GM19463 (cell line): ENCODE measurements at regions not wholly inside any gene's neighbourhood (a gene's known extent, or its start where the extent isn't known, plus 50 kb on each side); places are given as distances from the start of the nearest gene placed in this dataset.
"Not testable (repeated sequence)": the region's sequence is repeated elsewhere in the genome, so short reads cannot be mapped to it uniquely, and the experiment has no call there.

ENCODE experiments used
- ATAC-seq: cut with Tn5 transposase; IDR thresholded peaks from one replicate; pipeline ENCODE4 v1.9.1; 2021; ENCODE audit warnings: mild to moderate bottlenecking, moderate library complexity; ENCODE audit not compliant: unreplicated experiment

DNA sequence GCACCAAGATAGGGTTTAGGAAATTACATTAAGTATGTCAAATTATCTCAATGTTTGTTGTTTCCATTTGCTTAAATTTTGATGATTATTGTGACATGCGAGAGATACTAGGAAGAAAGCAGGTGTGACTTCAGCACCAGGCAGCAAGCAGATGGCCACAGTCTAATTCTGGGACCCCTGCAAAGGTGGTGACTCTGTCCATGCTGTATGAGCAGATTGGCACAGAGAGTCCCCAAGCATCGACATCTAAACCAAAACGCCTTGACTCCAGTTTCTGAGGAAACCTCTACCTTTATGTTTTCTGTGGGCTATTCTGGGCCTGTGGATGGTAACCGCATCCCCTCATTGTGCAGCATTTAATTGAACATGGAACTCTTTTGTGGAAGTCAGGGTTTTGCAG, 670.1 kb upstream of the TMEM132C start:
- no peak for ATAC-seq

DNA sequence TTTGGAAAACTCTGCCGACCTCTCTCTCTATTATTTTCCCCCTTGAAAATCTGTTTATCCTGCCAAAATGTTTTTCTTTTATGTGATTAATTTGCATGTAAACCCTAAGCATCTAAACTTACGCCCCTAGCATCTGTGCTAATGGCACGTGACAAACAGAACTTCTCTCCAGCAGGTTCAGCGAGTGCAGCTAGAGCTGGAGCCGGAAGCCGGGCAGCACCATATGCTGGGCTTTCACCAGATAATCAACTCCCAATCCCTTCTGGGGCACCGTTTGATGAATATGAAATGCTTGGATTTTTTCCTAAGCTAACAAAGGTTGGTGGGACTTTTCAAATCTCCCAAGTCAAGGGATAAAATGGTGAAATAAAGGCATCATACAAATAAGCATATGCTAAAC, 667.5 kb upstream of the TMEM132C start:
- ATAC-seq, result no peak

DNA sequence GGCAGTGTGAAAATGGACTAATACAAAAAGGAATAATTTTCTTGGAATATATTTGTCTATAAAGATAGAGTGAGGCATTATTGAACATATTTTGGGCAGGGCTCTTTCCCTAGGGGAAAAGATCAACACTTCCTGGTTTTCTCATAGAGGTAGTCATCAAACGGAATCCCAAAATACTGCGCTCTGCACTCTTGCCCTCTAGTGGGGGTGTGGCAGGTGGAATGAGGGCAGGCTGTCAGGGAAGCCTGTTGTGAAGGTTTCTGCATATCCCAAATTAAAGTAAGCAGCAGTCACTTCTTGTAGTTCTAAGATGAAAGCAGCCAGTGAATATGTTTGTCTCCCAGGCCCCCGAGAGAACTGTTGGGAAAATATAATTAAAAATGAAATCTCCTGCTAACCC, 666.8 kb upstream of the TMEM132C start:
- no peak for ATAC-seq

GRCh38 chr12:127606476-127607015, 660.4 kb upstream of the TMEM132C start:
- no peak for ATAC-seq

DNA sequence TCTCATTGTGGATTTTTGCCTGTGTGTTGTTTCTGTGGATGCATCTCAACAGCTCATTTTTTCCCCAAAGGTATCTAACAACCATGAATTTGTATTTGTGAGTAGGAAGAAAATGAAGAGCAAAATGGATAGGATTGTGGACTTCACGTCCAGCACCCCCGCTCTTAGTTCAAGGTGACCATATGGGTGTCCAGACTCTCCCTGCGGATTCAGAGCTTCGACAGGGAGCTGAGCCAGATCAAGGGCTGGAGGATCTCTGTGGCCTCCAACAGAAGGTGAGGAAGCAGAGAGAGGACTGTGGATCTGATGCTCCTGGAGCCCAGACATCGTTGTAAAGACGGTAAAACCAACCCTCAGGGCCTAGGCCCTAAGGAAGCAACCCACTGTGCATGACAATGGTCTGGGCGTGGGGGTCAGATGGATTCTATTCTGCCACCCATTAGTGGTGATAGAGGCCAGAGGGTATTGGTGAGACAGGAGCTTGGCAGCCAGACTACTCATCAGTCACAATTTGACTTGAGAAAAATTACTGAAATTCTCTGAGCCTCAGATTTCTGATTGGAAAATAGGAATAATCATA, 659.7 kb upstream of the TMEM132C start:
- no peak for ATAC-seq

DNA sequence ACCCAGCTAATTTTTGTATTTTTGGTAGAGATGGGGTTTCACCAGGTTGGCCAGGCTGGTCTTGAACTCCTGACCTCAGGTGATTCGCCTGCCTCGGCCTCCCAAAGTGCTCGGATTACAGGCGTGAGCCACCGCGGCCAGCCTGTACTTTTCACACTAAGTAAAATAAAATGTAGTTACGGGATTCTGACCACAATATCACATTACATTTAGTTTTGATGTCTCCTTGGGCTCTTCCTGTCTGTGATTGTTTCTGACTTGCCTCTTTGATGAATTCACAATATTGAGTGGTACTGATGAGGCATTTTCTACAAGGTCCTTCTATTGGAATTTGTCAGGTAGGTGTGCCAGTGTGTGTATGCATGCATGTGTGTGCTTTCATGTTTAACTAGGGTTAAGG, 658.6 kb upstream of the TMEM132C start:
- ATAC-seq, result not testable (repeated sequence)

- ATAC-seq, result no peak
These were observed 653.9 kb upstream of the TMEM132C start for GRCh38 chr12:127613056-127613455.

- ATAC-seq, result no peak
These were observed 646.9 kb upstream of the TMEM132C start for GRCh38 chr12:127619869-127620734.

DNA sequence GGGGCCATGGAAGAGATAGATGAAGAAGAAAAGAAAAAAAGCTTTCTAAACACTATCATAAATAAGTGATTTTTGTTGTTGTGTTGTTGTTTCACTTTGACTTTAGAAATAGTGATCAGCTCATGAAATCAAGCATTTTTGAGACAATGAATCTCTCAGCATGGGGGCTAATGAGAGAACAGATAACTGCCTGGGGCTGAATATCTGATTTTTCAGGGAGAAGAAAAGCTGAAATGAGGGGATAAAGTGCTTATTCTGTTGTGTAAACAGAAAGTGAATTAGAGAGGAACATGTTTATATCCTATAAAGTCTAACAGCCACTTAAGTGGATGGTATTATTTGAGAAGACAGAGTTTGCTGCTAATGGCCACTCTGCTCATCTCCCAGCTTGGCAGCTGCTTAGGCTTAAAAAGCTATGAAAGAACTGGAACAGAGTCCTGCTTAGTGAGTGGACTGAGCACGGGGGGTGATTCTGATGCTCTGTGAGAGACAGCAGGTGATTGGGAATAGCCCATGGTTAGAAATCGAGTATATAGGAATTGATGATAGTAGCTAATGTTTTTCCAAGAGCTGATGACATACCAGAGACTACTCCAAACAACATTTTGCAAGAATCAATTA, 646.1 kb upstream of the TMEM132C start:
- no peak for ATAC-seq

GRCh38 chr12:127621366-127621765, 645.6 kb upstream of the TMEM132C start:
- ATAC-seq, result no peak

DNA sequence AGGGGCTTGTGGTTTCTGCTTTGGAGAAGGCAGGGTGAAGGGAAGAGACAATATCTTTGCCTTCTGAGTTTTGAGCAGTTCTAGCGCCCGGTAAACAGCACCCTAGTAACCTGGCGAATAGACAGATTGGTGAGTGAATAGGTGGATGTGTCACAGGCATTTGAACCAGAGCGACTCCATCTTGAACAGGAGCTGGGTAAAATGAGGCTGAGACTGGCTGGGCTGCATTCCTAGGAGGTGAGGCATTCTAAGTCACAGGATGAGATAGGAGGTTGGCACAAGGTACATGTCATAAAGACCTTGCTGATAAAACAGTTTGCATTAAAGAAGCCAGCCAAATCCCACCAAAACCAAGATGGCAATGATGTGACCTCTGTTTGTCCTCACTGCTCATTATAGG, 643.6 kb upstream of the TMEM132C start:
- ATAC-seq, result no peak

- no peak for ATAC-seq
These were observed 641.7 kb upstream of the TMEM132C start for GRCh38 chr12:127625176-127625771.

DNA sequence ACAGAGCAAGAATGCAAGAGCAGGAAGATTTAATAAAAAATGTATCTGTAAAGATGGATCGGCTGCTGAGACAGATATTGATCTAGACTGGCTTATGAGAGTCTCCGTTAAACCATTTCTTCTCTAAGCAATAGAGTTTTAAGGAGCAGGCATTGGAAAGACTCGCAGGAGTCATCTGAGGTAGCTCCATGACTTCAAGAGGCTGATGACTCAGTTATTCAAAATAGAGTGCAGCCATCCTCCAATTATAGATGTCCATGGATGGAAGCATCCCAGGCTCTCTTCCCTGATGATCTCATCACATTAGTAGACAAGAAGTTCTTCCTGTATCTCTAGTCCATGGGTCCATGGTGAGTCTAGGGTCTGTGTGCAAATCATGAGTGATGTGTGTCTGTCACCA, 638.3 kb upstream of the TMEM132C start:
- no peak for ATAC-seq

- ATAC-seq, result no peak
These were observed 637.7 kb upstream of the TMEM132C start for GRCh38 chr12:127629066-127629820.

DNA sequence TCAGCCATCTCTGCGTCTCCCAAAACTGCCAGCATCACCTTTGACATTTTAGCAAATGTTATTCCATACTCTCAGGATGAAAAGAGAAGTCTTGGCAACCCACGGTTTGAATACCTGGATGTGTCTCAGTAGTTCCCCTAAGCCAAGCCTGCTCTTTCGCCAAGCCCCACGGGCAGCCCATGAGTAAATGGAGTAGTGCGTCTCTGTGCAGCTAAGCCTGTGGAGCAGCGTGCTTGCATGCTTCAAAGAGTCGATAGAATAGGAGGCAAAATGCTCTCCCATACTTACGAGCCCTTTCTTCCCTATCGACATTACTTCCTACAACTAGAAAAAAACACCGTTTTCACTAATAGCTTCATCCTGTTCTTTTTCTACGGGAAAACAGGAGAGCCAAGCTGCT, 634.5 kb upstream of the TMEM132C start:
- ATAC-seq, result no peak

DNA sequence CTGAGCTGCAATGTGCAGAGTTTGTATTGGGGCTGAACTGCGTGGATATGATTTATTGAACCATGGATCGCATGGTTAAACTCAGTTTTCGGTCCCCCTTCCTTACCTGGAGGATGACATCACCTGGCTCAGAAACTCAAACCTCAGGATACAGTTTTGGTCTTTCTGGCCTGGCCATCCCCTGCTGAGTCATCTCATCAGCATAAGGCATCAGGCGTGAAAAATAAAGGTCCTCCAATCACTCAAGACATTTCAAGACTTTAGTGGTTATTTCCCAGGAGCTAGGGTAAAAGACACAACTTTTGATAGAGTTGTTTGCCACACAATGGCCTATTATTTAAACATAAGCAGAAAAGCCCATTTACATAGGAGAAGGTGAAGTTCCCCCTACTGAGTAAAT, 631.1 kb upstream of the TMEM132C start:
- no peak for ATAC-seq

GRCh38 chr12:127636882-127637281, 630.1 kb upstream of the TMEM132C start:
- ATAC-seq, result no peak

GRCh38 chr12:127640181-127640886, 626.6 kb upstream of the TMEM132C start:
- no peak for ATAC-seq

GRCh38 chr12:127642208-127642607, 624.8 kb upstream of the TMEM132C start:
- ATAC-seq, result no peak

GRCh38 chr12:127648321-127648720, 618.6 kb upstream of the TMEM132C start:
- no peak for ATAC-seq
